A673 (cell line): ENCODE measurements at regions not wholly inside any gene's neighbourhood (a gene's known extent, or its start where the extent isn't known, plus 50 kb on each side); places are given as distances from the start of the nearest gene placed in this dataset.

Experiments used
- BruUV-seq: library from RNA; stranded (reverse); fragments of 400-500 nt; replicated peaks from 2 replicates; lab custom pipeline; 2021; lab: Mats Ljungman, UMichigan
- CTCF ChIA-PET: fragments of 300-600 bp; sonication (Branson Sonifier 250); formaldehyde crosslinking; loops from one replicate; lab custom pipeline; 2022; ENCODE audit warnings: antibody characterized with exemption; lab: Charles Lee
- POLR2A ChIA-PET: fragments of 300-600 bp; sonication (Branson Sonifier 250); formaldehyde crosslinking; loops from one replicate; lab custom pipeline; 2022; ENCODE audit warnings: antibody characterized with exemption; ENCODE audit not compliant: low non-redundant PET; lab: Charles Lee
- DNase-seq: peaks from one replicate; pipeline ENCODE4 v3.0.0-alpha.2; 2015; ENCODE audit warnings: low spot score
- H3K27ac ChIP-seq: fragments of 200-600 bp; sonication (generic); 2 replicates; pipeline ENCODE4 v1.5.1; 2016; ENCODE audit warnings: mixed run types, low read depth, mild to moderate bottlenecking, mixed read lengths, antibody characterized with exemption, low read length; ENCODE audit not compliant: poor library complexity, severe bottlenecking
- H3K27me3 ChIP-seq: fragments of 200-600 bp; sonication (generic); replicated peaks from 2 replicates; pipeline ENCODE4 v1.6.1; 2017; ENCODE audit warnings: mixed run types, low read depth, mild to moderate bottlenecking, mixed read lengths, antibody characterized with exemption, low read length; ENCODE audit not compliant: insufficient read depth, poor library complexity
- H3K36me3 ChIP-seq: fragments of 200-600 bp; sonication (generic); 2 replicates; pipeline ENCODE4 v1.6.1; 2016; ENCODE audit warnings: mixed run types, mild to moderate bottlenecking, mixed read lengths, antibody characterized with exemption, low read length; ENCODE audit not compliant: insufficient read depth, poor library complexity, severe bottlenecking
- H3K4me1 ChIP-seq: fragments of 200-600 bp; sonication (generic); 2 replicates; pipeline ENCODE4 v1.6.1; 2017; ENCODE audit warnings: mixed run types, mild to moderate bottlenecking, mixed read lengths, antibody characterized with exemption, low read length; ENCODE audit not compliant: insufficient read depth, poor library complexity, severe bottlenecking
- H3K4me3 ChIP-seq: fragments of 200-600 bp; sonication (generic); 2 replicates; pipeline ENCODE4 v1.5.1; 2016; ENCODE audit warnings: low read depth, mixed run types, mild to moderate bottlenecking, mixed read lengths, low read length; ENCODE audit not compliant: poor library complexity, severe bottlenecking
- H3K9me3 ChIP-seq: fragments of 200-600 bp; sonication (generic); 2 replicates; pipeline ENCODE4 v1.6.1; 2016; ENCODE audit warnings: mixed run types, low read depth, mild to moderate bottlenecking, mixed read lengths, antibody characterized with exemption, low read length; ENCODE audit not compliant: poor library complexity, severe bottlenecking
- EZH2 ChIP-seq: fragments of 200-600 bp; sonication (generic); IDR thresholded peaks from 2 replicates; pipeline ENCODE4 v1.6.1; 2017; ENCODE audit warnings: borderline replicate concordance, low read depth, mild to moderate bottlenecking, mixed read lengths, antibody characterized with exemption, low read length; ENCODE audit not compliant: poor library complexity, severe bottlenecking
- intact Hi-C: fragments of 100-400 bp; cut with micrococcal nuclease; formaldehyde crosslinking; loops from one replicate; pipeline ENCODE4 v1.10.0; 2022; ENCODE audit not compliant: unreplicated experiment
- TF ChIP-seq, protein P1 (sequence below): fragments of 300-800, 200-600 bp; sonication (generic); conservative IDR thresholded peaks from 2 replicates; pipeline ENCODE4 v1.5.1; 2017; ENCODE audit warnings: low read depth, mild to moderate bottlenecking, antibody characterized with exemption, low read length, moderate library complexity, mixed read lengths

DNA sequence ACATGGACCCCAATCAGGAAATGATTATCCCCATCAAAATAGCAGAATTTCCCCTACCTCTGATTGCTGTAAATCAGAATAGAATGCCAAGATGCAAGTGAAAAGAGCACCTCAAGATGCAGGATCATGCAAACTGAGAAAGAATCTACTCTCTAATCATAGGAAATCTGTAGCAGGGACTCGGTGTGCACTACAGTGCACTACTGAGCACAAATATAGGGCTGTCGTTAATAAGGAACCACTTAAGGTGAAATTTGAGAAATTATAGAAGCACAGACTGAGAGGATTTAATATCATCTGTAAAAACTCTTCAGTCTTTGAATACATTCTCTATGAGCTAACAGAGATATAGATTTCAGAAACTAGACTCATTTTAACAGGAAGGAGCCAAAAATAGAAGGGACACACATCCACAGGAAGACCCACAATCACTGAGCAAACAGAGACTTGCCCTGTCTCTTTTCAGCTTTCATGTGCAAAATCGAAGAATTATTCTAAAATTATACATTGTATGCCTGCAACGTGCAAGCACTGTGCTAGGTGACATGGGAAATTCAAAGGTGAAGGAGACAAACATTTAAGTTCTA, 278.3 kb downstream of the HIVEP2 start:
- ChIA-PET POLR2A (no interaction called here), CTCF (no interaction called here)
- H3K4me1 ChIP-seq, result no peaks in the 10 kb centered on the region
- no peak overlapping the region for H3K4me3 ChIP-seq
- no peaks in the 10 kb centered on the region for H3K9me3 ChIP-seq
- H3K36me3 ChIP-seq, result no peaks in the 10 kb centered on the region
- DNase-seq, result no peak
- intact Hi-C loops, result no loop called here
- H3K27ac ChIP-seq, result no peak overlapping the region
- BruUV-seq, result no TSS peak
- H3K27me3 ChIP-seq, result no peaks in the 10 kb centered on the region
- no peak for TF ChIP-seq EZH2
- TF ChIP-seq, protein P1, sequence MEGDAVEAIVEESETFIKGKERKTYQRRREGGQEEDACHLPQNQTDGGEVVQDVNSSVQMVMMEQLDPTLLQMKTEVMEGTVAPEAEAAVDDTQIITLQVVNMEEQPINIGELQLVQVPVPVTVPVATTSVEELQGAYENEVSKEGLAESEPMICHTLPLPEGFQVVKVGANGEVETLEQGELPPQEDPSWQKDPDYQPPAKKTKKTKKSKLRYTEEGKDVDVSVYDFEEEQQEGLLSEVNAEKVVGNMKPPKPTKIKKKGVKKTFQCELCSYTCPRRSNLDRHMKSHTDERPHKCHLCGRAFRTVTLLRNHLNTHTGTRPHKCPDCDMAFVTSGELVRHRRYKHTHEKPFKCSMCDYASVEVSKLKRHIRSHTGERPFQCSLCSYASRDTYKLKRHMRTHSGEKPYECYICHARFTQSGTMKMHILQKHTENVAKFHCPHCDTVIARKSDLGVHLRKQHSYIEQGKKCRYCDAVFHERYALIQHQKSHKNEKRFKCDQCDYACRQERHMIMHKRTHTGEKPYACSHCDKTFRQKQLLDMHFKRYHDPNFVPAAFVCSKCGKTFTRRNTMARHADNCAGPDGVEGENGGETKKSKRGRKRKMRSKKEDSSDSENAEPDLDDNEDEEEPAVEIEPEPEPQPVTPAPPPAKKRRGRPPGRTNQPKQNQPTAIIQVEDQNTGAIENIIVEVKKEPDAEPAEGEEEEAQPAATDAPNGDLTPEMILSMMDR, result no peak

DNA sequence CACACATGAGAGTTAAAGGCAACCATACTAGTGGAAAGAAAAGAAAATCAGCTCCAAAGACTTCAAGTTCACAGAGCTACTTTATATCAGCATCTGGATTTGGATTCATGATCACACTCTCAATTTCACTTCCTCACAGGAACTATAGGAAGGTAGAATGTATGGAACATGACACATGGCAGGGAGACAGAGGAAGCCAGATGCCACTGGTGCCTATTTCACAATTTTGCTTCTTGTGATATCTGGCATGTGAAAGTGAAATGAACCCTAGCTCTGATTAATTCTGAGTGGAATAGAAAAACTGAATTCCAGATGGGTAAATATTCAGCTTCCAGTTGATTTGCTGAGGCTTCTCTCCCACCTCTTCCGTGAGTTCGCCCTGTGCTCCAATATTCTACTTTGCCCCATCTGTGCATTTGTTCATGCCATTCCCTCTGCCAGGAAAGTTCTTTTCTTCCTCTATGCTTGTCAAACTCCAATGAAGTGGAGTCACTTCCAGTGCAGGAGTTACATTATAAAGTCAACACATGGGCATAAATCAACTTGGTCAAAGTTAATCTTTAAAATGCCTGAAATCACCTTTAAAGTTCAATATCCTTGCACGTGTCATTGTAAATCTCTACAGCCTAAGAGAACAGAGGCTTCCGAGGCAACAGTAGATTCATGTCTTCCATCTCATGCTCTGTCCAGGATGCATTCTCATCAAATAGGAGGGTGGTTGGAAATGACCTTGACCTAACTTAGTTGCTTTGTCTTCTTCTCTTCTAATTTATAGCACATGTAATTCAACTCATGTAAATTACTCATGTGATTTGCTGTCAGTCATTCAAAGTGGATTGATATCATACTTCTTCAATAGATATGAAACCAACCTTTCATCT, 275.3 kb downstream of the HIVEP2 start:
- Histone ChIP-seq H3K9me3 (no peaks in the 10 kb centered on the region), H3K36me3 (no peaks in the 10 kb centered on the region), H3K4me1 (no peaks in the 10 kb centered on the region), H3K4me3 (no peak overlapping the region), H3K27ac (no peak overlapping the region), H3K27me3 (peaks cover 6% of the 10 kb centered on the region)
- intact Hi-C loops, result no loop called here
- no peak for TF ChIP-seq EZH2
- TF ChIP-seq, protein P1, result no peak
- CTCF ChIA-PET, result no interaction called here
- no peak for DNase-seq
- BruUV-seq, result no TSS peak
- POLR2A ChIA-PET, result no interaction called here

DNA sequence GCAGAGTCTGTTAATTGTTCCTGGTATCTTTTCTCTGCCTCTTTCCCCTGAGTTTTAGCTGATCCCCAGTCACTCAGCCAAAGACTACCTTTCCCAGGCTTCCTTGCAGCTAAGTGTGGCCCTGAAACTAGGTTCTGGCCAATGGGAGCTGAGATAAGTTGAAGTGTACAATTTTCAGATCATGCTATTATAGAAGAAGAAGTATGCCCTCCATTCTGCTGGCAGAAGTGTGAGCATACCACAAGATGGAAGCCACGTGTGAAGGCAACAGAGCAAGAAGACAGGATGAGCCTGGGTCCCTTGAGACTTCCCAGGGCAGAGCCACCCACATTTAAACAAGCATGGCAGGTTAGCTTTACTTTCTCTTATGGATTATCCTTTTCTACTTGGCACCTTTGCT, 273.2 kb downstream of the HIVEP2 start:
- BruUV-seq, result no TSS peak
- Histone ChIP-seq H3K27me3 (peaks cover 6% of the 10 kb centered on the region), H3K4me1 (no peaks in the 10 kb centered on the region), H3K9me3 (no peaks in the 10 kb centered on the region), H3K4me3 (no peak overlapping the region), H3K36me3 (no peaks in the 10 kb centered on the region), H3K27ac (no peak overlapping the region)
- intact Hi-C loops, result no loop called here
- no peak for DNase-seq
- ChIA-PET POLR2A (no interaction called here), CTCF (no interaction called here)
- TF ChIP-seq, protein P1, result no peak
- TF ChIP-seq EZH2, result no peak
